Liver (tissue), 7 donors: ENCODE measurements at regions not wholly inside any gene's neighbourhood (a gene's known extent, or its start where the extent isn't known, plus 50 kb on each side); places are given as distances from the start of the nearest gene placed in this dataset.

Source experiments
- DNase-seq: peaks from one replicate; pipeline ENCODE4 v3.0.0-alpha.2; 2017; ENCODE audit warnings: low spot score
- H3K27ac ChIP-seq, 2 donors: one replicate each; pipeline ENCODE4 v1.7.0; 2013; ENCODE audit warnings: inconsistent platforms in 2 of 2, low read length in 2 of 2, control low read depth in 1 of 2, low read depth in 1 of 2, mild to moderate bottlenecking in 1 of 2
- H3K27me3 ChIP-seq, 4 donors: one replicate each; pipeline versions ENCODE4 v1.6.1 to v1.7.0; 2013; ENCODE audit warnings: low read length in 3 of 4, inconsistent platforms in 1 of 4, mild to moderate bottlenecking in 1 of 4, moderate library complexity in 1 of 4; ENCODE audit not compliant: control insufficient read depth in 4 of 4, insufficient read depth in 4 of 4
- H3K36me3 ChIP-seq, 4 donors: one replicate each; pipeline versions ENCODE4 v1.6.1 to v1.7.0; 2013; ENCODE audit warnings: low read length in 3 of 4, mild to moderate bottlenecking in 3 of 4, low read depth in 1 of 4, moderate library complexity in 1 of 4; ENCODE audit not compliant: control insufficient read depth in 4 of 4, insufficient read depth in 3 of 4
- H3K4me1 ChIP-seq, 4 donors: one replicate each; pipeline versions ENCODE4 v1.6.1 to v1.7.0; 2013; ENCODE audit warnings: low read length in 3 of 4, mild to moderate bottlenecking in 3 of 4, moderate library complexity in 1 of 4; ENCODE audit not compliant: control insufficient read depth in 4 of 4, insufficient read depth in 4 of 4
- H3K4me3 ChIP-seq, 3 donors: one replicate each; pipeline versions ENCODE4 v1.6.1 to v1.7.0; 2013; ENCODE audit warnings: low read length in 3 of 3, control low read depth in 1 of 3, low read depth in 1 of 3, mild to moderate bottlenecking in 1 of 3
- H3K9ac ChIP-seq, 2 donors: one replicate each; pipeline ENCODE4 v1.7.0; 2013; ENCODE audit warnings: low read length in 2 of 2, mild to moderate bottlenecking in 2 of 2, moderate library complexity in 2 of 2, control low read depth in 1 of 2, low read depth in 1 of 2
- H3K9me3 ChIP-seq, 4 donors: one replicate each; pipeline versions ENCODE4 v1.6.1 to v1.7.0; 2013; ENCODE audit warnings: low read length in 3 of 4; ENCODE audit not compliant: control insufficient read depth in 4 of 4
- ATF3 ChIP-seq: IDR thresholded peaks from 2 replicates; pipeline ENCODE4 v1.6.1; 2016; ENCODE audit warnings: antibody characterized with exemption
- CTCF ChIP-seq: fragments of 150-350 bp; IDR thresholded peaks from 2 replicates; pipeline ENCODE4 v1.5.1; 2017; ENCODE audit warnings: improper control_type of control experiment, low read depth, low read length; ENCODE audit not compliant: missing input control
- EGR1 ChIP-seq, 2 donors: IDR thresholded peaks; 2 replicates each; pipeline ENCODE4 v1.6.1; 2016 to 2018; ENCODE audit warnings: antibody characterized with exemption in 2 of 2, low read depth in 2 of 2
- FOXA1 ChIP-seq: IDR thresholded peaks from 2 replicates; pipeline ENCODE4 v1.6.1; 2016; ENCODE audit warnings: antibody characterized with exemption
- FOXA2 ChIP-seq: IDR thresholded peaks from 2 replicates; pipeline ENCODE4 v1.6.1; 2016; ENCODE audit warnings: antibody characterized with exemption
- GABPA ChIP-seq, 2 donors: IDR thresholded peaks in 1 of 2; conservative IDR thresholded peaks in 1 of 2; 2 replicates each; pipeline ENCODE4 v1.6.1; 2016; ENCODE audit warnings: antibody characterized with exemption in 2 of 2, mild to moderate bottlenecking in 1 of 2, moderate library complexity in 1 of 2
- HNF4A ChIP-seq, 2 donors: conservative IDR thresholded peaks; 2 replicates each; pipeline ENCODE4 v1.6.1; 2016; ENCODE audit warnings: antibody characterized with exemption in 2 of 2, mild to moderate bottlenecking in 2 of 2
- HNF4G ChIP-seq: IDR thresholded peaks from 2 replicates; pipeline ENCODE4 v1.6.1; 2016; ENCODE audit warnings: antibody characterized with exemption
- JUND ChIP-seq, 2 donors: IDR thresholded peaks; 2 replicates each; pipeline ENCODE4 v1.6.1; 2016; ENCODE audit warnings: antibody characterized with exemption in 2 of 2
- NR2F2 ChIP-seq: IDR thresholded peaks from 2 replicates; pipeline ENCODE4 v1.6.1; 2016; ENCODE audit warnings: antibody characterized with exemption
- RAD21 ChIP-seq, 2 donors: IDR thresholded peaks; 2 replicates each; pipeline ENCODE4 v1.6.1; 2016; ENCODE audit warnings: antibody characterized with exemption in 2 of 2, mild to moderate bottlenecking in 2 of 2
- SP1 ChIP-seq: IDR thresholded peaks from 2 replicates; pipeline ENCODE4 v1.6.1; 2018; ENCODE audit warnings: antibody characterized with exemption, mild to moderate bottlenecking
- TAF1 ChIP-seq: conservative IDR thresholded peaks from 2 replicates; pipeline ENCODE4 v1.6.1; 2016; ENCODE audit warnings: antibody characterized with exemption, mild to moderate bottlenecking
- YY1 ChIP-seq: IDR thresholded peaks from 2 replicates; pipeline ENCODE4 v1.6.1; 2016; ENCODE audit warnings: antibody characterized with exemption, mild to moderate bottlenecking
- ZBTB33 ChIP-seq: IDR thresholded peaks from 2 replicates; pipeline ENCODE4 v1.6.1; 2016; ENCODE audit warnings: antibody characterized with exemption
- TF ChIP-seq, protein P1 (sequence below): IDR thresholded peaks from 2 replicates; pipeline ENCODE4 v1.6.1; 2016; ENCODE audit warnings: antibody characterized with exemption
- TF ChIP-seq, protein P2 (sequence below): IDR thresholded peaks from 2 replicates; pipeline ENCODE4 v1.6.1; 2016; ENCODE audit warnings: antibody characterized with exemption, mild to moderate bottlenecking
- donor health status: healthy.
- donor health status: healthy.
- donor health status: healthy.
- donor health status: healthy.

GRCh38 chr1:195965036-195965435, 643.2 kb downstream of the KCNT2 start (continued):
- TF ChIP-seq ZBTB33 = no peak
- no peak for TF ChIP-seq RAD21 (IDR thresholded peaks at IDR 0.05)
- no peak for TF ChIP-seq EGR1 (IDR thresholded peaks at IDR 0.05; ENCODE audit: low read depth in 2 of 2)
- no peak for TF ChIP-seq YY1
- TF ChIP-seq NR2F2 = no peak
- TF ChIP-seq SP1 = no peak
- TF ChIP-seq, protein P1, sequence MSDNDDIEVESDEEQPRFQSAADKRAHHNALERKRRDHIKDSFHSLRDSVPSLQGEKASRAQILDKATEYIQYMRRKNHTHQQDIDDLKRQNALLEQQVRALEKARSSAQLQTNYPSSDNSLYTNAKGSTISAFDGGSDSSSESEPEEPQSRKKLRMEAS = no peak

DNA sequence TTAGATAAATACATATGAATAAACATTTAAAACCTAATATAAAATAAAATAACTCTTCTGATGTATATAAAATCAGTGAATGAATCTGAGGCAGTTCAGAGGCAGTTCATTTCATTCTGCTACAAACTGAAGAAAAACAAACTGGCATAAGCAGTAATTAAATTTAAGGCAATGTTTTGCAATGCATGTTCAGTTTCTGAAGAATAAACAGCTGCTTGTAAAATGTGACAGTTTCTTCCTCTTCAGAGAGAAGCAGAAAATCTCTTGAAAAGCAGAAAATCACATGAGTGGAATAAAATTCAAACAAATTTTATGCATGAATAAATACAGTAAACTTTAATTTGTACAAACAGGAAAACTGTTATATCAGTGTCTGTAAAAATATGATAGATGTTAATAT, 643.7 kb downstream of the KCNT2 start:
- Histone ChIP-seq H3K9me3 (no peaks in the 10 kb centered on the region), H3K9ac (no peak overlapping the region), H3K4me1 (no peaks in the 10 kb centered on the region), H3K4me3 (no peak overlapping the region), H3K36me3 (no peaks in the 10 kb centered on the region), H3K27me3 (no peaks in the 10 kb centered on the region), H3K27ac (no peak overlapping the region)
- DNase-seq = no peak
- TF ChIP-seq GABPA (IDR thresholded peaks at IDR 0.05 in 1 of 2, conservative IDR thresholded peaks at IDR 0.05 in 1 of 2) (no peak), RAD21 (IDR thresholded peaks at IDR 0.05) (no peak), ATF3 (no peak), CTCF (no peak), FOXA1 (no peak)

- no peak for DNase-seq
- Histone ChIP-seq H3K9me3 (no peaks in the 10 kb centered on the region), H3K27me3 (no peaks in the 10 kb centered on the region), H3K9ac (no peak overlapping the region), H3K4me1 (no peaks in the 10 kb centered on the region), H3K4me3 (no peak overlapping the region), H3K36me3 (no peaks in the 10 kb centered on the region), H3K27ac (no peak overlapping the region)
- TF ChIP-seq NR2F2 (no peak), GABPA (IDR thresholded peaks at IDR 0.05 in 1 of 2, conservative IDR thresholded peaks at IDR 0.05 in 1 of 2) (no peak), JUND (IDR thresholded peaks at IDR 0.05) (no peak), HNF4A (conservative IDR thresholded peaks at IDR 0.05) (no peak), ATF3 (no peak), HNF4G (no peak), RAD21 (IDR thresholded peaks at IDR 0.05) (no peak), FOXA1 (no peak), FOXA2 (no peak), SP1 (no peak), TAF1 (no peak)
- TF ChIP-seq, protein P2, sequence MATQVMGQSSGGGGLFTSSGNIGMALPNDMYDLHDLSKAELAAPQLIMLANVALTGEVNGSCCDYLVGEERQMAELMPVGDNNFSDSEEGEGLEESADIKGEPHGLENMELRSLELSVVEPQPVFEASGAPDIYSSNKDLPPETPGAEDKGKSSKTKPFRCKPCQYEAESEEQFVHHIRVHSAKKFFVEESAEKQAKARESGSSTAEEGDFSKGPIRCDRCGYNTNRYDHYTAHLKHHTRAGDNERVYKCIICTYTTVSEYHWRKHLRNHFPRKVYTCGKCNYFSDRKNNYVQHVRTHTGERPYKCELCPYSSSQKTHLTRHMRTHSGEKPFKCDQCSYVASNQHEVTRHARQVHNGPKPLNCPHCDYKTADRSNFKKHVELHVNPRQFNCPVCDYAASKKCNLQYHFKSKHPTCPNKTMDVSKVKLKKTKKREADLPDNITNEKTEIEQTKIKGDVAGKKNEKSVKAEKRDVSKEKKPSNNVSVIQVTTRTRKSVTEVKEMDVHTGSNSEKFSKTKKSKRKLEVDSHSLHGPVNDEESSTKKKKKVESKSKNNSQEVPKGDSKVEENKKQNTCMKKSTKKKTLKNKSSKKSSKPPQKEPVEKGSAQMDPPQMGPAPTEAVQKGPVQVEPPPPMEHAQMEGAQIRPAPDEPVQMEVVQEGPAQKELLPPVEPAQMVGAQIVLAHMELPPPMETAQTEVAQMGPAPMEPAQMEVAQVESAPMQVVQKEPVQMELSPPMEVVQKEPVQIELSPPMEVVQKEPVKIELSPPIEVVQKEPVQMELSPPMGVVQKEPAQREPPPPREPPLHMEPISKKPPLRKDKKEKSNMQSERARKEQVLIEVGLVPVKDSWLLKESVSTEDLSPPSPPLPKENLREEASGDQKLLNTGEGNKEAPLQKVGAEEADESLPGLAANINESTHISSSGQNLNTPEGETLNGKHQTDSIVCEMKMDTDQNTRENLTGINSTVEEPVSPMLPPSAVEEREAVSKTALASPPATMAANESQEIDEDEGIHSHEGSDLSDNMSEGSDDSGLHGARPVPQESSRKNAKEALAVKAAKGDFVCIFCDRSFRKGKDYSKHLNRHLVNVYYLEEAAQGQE = no peak
- TF ChIP-seq, protein P1 = no peak
Observed at GRCh38 chr1:195962051-195962450, 646.2 kb downstream of the KCNT2 start.
